PC-3 (cell line): ENCODE measurements at regions not wholly inside any gene's neighbourhood (a gene's known extent, or its start where the extent isn't known, plus 50 kb on each side); places are given as distances from the start of the nearest gene placed in this dataset.
A peak's percentile ranks its signal among the peaks of the same experiment; 100 is the strongest.
"Not testable (repeated sequence)": the region's sequence is repeated elsewhere in the genome, so short reads cannot be mapped to it uniquely, and the experiment has no call there.

Experiments
- ATAC-seq: fragments of 200-7000 bp; cut with Tn5 transposase; 2 replicates; pipeline ENCODE4 v1.9.1; 2020; ENCODE audit warnings: mild to moderate bottlenecking, moderate library complexity
- BruUV-seq: library from RNA; stranded (reverse); fragments of 400-500 nt; replicated peaks from 2 replicates; lab custom pipeline; 2021; lab: Mats Ljungman, UMichigan
- CTCF ChIA-PET: fragments of 300-600 bp; sonication (Branson Sonifier 250); formaldehyde crosslinking; loops from one replicate; lab custom pipeline; 2022; ENCODE audit warnings: antibody characterized with exemption; lab: Charles Lee
- POLR2A ChIA-PET: fragments of 300-600 bp; sonication (Branson Sonifier 250); formaldehyde crosslinking; loops from one replicate; lab custom pipeline; 2022; ENCODE audit warnings: antibody characterized with exemption; ENCODE audit not compliant: unreplicated experiment; lab: Charles Lee
- DNase-seq: peaks from one replicate; pipeline ENCODE4 v3.0.0-alpha.2; 2015
- H2AFZ ChIP-seq: fragments of 300-600 bp; sonication (generic); 2 replicates; pipeline ENCODE4 v1.6.0; 2016; ENCODE audit warnings: antibody characterized with exemption, low read length
- H3F3A ChIP-seq: fragments of 300-600 bp; sonication (generic); one replicate; pipeline ENCODE4 v1.6.0; 2017; ENCODE audit warnings: antibody characterized with exemption, low read length, control low read depth, mild to moderate bottlenecking; ENCODE audit not compliant: unreplicated experiment
- H3K27ac ChIP-seq: fragments of 300-600 bp; sonication (generic); 2 replicates; pipeline ENCODE4 v1.5.1; 2016; ENCODE audit warnings: mild to moderate bottlenecking, low read length
- H3K27me3 ChIP-seq: fragments of 300-600 bp; sonication (generic); 2 replicates; pipeline ENCODE4 v1.6.1; 2016; ENCODE audit warnings: low read length, mixed read lengths
- H3K36me3 ChIP-seq: fragments of 300-600 bp; sonication (generic); 2 replicates; pipeline ENCODE4 v1.6.1; 2016; ENCODE audit warnings: low read depth, mixed run types, low read length, mixed read lengths
- H3K4me1 ChIP-seq: fragments of 300-600 bp; sonication (generic); 2 replicates; pipeline ENCODE4 v1.5.1; 2016; ENCODE audit warnings: low read length; ENCODE audit not compliant: insufficient read depth
- H3K4me2 ChIP-seq: fragments of 300-600 bp; sonication (generic); 2 replicates; pipeline ENCODE4 v1.6.0; 2016; ENCODE audit warnings: low read length
- H3K4me3 ChIP-seq: fragments of 300-600 bp; sonication (generic); 2 replicates; pipeline ENCODE4 v1.5.1; 2016; ENCODE audit warnings: mild to moderate bottlenecking, low read length, mixed read lengths
- H3K79me2 ChIP-seq: fragments of 300-600 bp; sonication (generic); 2 replicates; pipeline ENCODE4 v1.6.1; 2017; ENCODE audit warnings: low read length, mixed read lengths
- H3K9ac ChIP-seq: fragments of 300-600 bp; sonication (generic); 2 replicates; pipeline ENCODE4 v1.6.0; 2016; ENCODE audit warnings: mild to moderate bottlenecking, low read length
- H3K9me2 ChIP-seq: fragments of 300-600 bp; sonication (generic); replicated peaks from 2 replicates; pipeline ENCODE4 v1.6.1; 2016; ENCODE audit warnings: mixed run types, low read length, mixed read lengths
- H3K9me3 ChIP-seq: fragments of 300-600 bp; sonication (generic); 2 replicates; pipeline ENCODE4 v1.6.1; 2016; ENCODE audit warnings: low read length, mixed read lengths
- H4K20me1 ChIP-seq: fragments of 300-600 bp; sonication (generic); 2 replicates; pipeline ENCODE4 v1.6.1; 2016; ENCODE audit warnings: low read length, mixed read lengths
- EZH2 ChIP-seq: fragments of 300-600 bp; sonication (generic); IDR thresholded peaks from one replicate; pipeline ENCODE4 v1.6.1; 2017; ENCODE audit warnings: antibody characterized with exemption, mild to moderate bottlenecking, low read length; ENCODE audit not compliant: unreplicated experiment
- EZH2phosphoT487 ChIP-seq: fragments of 300-600 bp; sonication (generic); IDR thresholded peaks from 2 replicates; pipeline ENCODE4 v1.6.1; 2018; ENCODE audit warnings: mild to moderate bottlenecking, antibody characterized with exemption, low read length, borderline replicate concordance
- intact Hi-C: fragments of 100-400 bp; cut with micrococcal nuclease; formaldehyde crosslinking; loops from 2 replicates; pipeline ENCODE4 v1.9.0; 2023
- TF ChIP-seq, protein P1 (sequence below): fragments of 300-600 bp; sonication (generic); conservative IDR thresholded peaks from 2 replicates; pipeline ENCODE4 v1.5.1; 2017; ENCODE audit warnings: antibody characterized with exemption, low read depth, mild to moderate bottlenecking, low read length

DNA sequence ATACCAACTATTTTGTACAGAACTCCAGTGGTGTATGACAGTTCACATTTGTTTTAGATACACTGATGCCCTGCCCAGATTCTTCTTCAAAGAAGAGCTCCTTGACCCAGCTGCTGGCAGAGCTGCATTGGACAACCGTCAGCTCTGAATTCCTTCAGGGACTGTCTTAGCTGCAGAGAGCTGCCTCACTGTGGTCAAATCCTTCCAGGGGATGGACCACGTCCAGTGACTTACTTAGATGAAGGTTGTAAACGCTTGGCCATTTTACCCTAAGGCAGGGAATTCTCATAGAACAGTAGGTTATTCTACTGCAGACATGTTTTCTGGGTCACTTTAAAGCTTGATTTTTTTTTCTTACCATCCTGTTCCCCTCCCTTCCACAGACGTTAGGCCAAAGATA lies 905.0 kb upstream of the ATXN7L3B start:
- Histone ChIP-seq H2AFZ (no peak overlapping the region), H3K27me3 (no peaks in the 10 kb centered on the region), H3K4me1 (no peaks in the 10 kb centered on the region), H3K27ac (no peak overlapping the region), H3K9ac (no peak overlapping the region), H3F3A (no peaks in the 10 kb centered on the region), H3K4me3 (no peak overlapping the region), H3K9me2 (no peaks in the 10 kb centered on the region), H3K79me2 (no peaks in the 10 kb centered on the region), H3K9me3 (no peaks in the 10 kb centered on the region), H3K4me2 (no peak overlapping the region), H4K20me1 (no peaks in the 10 kb centered on the region), H3K36me3 (no peaks in the 10 kb centered on the region)
- ATAC-seq (no peak), DNase-seq (no peak)
- intact Hi-C loops, result no loop called here
- ChIA-PET POLR2A (no interaction called here), CTCF (no interaction called here)
- TF ChIP-seq EZH2phosphoT487 (no peak), EZH2 (no peak)
- TF ChIP-seq, protein P1, sequence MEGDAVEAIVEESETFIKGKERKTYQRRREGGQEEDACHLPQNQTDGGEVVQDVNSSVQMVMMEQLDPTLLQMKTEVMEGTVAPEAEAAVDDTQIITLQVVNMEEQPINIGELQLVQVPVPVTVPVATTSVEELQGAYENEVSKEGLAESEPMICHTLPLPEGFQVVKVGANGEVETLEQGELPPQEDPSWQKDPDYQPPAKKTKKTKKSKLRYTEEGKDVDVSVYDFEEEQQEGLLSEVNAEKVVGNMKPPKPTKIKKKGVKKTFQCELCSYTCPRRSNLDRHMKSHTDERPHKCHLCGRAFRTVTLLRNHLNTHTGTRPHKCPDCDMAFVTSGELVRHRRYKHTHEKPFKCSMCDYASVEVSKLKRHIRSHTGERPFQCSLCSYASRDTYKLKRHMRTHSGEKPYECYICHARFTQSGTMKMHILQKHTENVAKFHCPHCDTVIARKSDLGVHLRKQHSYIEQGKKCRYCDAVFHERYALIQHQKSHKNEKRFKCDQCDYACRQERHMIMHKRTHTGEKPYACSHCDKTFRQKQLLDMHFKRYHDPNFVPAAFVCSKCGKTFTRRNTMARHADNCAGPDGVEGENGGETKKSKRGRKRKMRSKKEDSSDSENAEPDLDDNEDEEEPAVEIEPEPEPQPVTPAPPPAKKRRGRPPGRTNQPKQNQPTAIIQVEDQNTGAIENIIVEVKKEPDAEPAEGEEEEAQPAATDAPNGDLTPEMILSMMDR, result no peak
- BruUV-seq, result no TSS peak

DNA sequence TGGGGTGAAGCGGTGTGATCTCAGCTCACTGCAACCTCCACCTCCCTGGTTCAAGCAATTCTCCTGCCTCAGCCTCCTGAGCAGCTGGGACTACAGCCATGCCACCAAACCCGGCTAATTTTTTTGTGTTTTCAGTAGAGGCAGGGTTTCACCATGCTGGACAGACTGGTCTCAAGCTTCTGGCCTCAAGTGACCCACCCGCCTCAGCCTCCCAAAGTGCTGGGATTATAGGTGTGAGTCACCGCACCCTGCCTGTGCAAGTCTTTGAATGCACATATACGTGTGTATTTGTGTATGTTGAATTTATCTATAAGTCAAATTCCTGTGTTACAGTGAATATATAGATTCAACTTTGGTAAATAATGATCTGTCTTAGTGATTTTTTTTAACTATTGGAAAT lies 898.2 kb upstream of the ATXN7L3B start:
- DNase-seq, result peak; percentile 12
- H3K9me2 ChIP-seq, H3K9ac ChIP-seq, H3F3A ChIP-seq, H3K9me3 ChIP-seq, H3K4me2 ChIP-seq, H3K36me3 ChIP-seq, CTCF ChIA-PET, ATAC-seq, H3K4me1 ChIP-seq, H3K79me2 ChIP-seq, H3K27ac ChIP-seq, H2AFZ ChIP-seq, BruUV-seq, H3K4me3 ChIP-seq, POLR2A ChIA-PET, H3K27me3 ChIP-seq, intact Hi-C loops, H4K20me1 ChIP-seq: not testable (repeated sequence)

DNA sequence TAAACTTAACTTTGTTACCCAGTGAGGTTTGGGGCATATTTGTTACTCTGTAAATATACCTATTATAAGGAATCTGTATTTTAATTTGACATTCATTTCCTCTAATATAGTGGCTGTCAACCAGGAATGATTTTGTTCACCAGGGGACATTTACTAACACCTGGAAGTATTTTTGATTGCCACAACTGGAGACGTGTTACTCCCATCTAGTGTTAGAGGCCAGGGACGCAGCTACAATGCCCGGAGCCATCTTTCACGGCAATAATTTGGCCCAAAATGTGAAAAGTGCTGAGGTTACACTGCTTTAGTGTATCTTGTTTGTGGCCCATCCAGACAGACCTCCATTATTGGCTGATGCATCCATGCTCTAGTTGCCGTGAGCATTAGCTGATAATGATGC lies 881.3 kb upstream of the ATXN7L3B start:
- intact Hi-C loops, result no loop called here
- POLR2A ChIA-PET, result no interaction called here
- H3K9ac ChIP-seq, result no peak overlapping the region
- H3K36me3 ChIP-seq, result no peaks in the 10 kb centered on the region
- CTCF ChIA-PET, result no interaction called here
- no peaks in the 10 kb centered on the region for H3F3A ChIP-seq
- no peak overlapping the region for H3K27ac ChIP-seq
- no peaks in the 10 kb centered on the region for H3K4me1 ChIP-seq
- ATAC-seq (no peak; the same call in 1 of the 2 replicates), DNase-seq (peak; percentile 12)
- H3K9me2 ChIP-seq, result no peaks in the 10 kb centered on the region; the same call in 1 of the 2 replicates
- no peak overlapping the region for H2AFZ ChIP-seq
- no TSS peak for BruUV-seq
- no peaks in the 10 kb centered on the region for H3K27me3 ChIP-seq
- H4K20me1 ChIP-seq, result no peaks in the 10 kb centered on the region
- no peak overlapping the region for H3K4me2 ChIP-seq
- TF ChIP-seq EZH2phosphoT487 (no peak), EZH2 (no peak)
- TF ChIP-seq, protein P1, result peak; percentile 45
- H3K4me3 ChIP-seq, result no peak overlapping the region
- no peaks in the 10 kb centered on the region for H3K9me3 ChIP-seq
- no peaks in the 10 kb centered on the region for H3K79me2 ChIP-seq
